A673 (cell line): ENCODE measurements at regions not wholly inside any gene's neighbourhood (a gene's known extent, or its start where the extent isn't known, plus 50 kb on each side); places are given as distances from the start of the nearest gene placed in this dataset.

Experiments used
- CTCF ChIP-seq: fragments of 300-800, 200-600 bp; sonication (generic); conservative IDR thresholded peaks from 2 replicates; pipeline ENCODE4 v1.5.1; 2017; ENCODE audit warnings: low read depth, mild to moderate bottlenecking, antibody characterized with exemption, low read length, moderate library complexity, mixed read lengths
- EZH2 ChIP-seq: fragments of 200-600 bp; sonication (generic); IDR thresholded peaks from 2 replicates; pipeline ENCODE4 v1.6.1; 2017; ENCODE audit warnings: borderline replicate concordance, low read depth, mild to moderate bottlenecking, mixed read lengths, antibody characterized with exemption, low read length; ENCODE audit not compliant: poor library complexity, severe bottlenecking

DNA sequence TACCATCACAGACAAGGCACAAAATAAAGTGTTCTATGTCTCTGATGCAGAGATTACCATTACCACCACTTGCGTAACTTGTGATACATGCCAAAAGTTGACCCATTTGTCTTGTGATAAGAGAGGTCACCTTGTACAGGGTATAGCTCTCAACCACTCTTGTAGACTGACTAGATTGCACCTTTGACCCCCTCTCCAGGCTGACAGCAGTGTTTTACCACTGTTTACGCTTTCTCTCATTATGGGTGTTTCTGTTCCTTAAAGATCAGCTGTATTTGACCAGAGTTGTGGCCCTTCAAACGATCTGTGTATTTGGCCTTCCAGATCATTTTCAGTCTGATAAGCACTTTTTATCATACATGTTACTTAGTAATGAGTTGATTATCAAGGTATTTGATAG, 215.7 kb upstream of the HNMT start:
- TF ChIP-seq CTCF (no peak), EZH2 (no peak)
